ENCODE measurements at regions not wholly inside any gene's neighbourhood (a gene's known extent, or its start where the extent isn't known, plus 50 kb on each side); places are given as distances from the start of the nearest gene placed in this dataset.

GRCh38 chr17:74019860-74020259 lies 183.6 kb upstream of the RPL38 start:
- no peaks in the 10 kb centered on the region for H3K36me3 ChIP-seq
- intact Hi-C loops (cut with DNase I), result no loop called here
- WGBS (ENCODE audit: insufficient coverage, low coverage, low lambda C conversion rate, missing lambda C conversion rate), result 38% methylated on average over 1 of the region's 1 CpG
- no peak for ATAC-seq
- no peaks in the 10 kb centered on the region for H3K27me3 ChIP-seq
- no peak for DNase-seq
- TF ChIP-seq POLR2A (IDR thresholded peaks at IDR 0.05), result no peak
- TF ChIP-seq, protein P1, sequence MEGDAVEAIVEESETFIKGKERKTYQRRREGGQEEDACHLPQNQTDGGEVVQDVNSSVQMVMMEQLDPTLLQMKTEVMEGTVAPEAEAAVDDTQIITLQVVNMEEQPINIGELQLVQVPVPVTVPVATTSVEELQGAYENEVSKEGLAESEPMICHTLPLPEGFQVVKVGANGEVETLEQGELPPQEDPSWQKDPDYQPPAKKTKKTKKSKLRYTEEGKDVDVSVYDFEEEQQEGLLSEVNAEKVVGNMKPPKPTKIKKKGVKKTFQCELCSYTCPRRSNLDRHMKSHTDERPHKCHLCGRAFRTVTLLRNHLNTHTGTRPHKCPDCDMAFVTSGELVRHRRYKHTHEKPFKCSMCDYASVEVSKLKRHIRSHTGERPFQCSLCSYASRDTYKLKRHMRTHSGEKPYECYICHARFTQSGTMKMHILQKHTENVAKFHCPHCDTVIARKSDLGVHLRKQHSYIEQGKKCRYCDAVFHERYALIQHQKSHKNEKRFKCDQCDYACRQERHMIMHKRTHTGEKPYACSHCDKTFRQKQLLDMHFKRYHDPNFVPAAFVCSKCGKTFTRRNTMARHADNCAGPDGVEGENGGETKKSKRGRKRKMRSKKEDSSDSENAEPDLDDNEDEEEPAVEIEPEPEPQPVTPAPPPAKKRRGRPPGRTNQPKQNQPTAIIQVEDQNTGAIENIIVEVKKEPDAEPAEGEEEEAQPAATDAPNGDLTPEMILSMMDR (IDR thresholded peaks at IDR 0.05), result no peak
- H3K4me1 ChIP-seq, result no peaks in the 10 kb centered on the region
- no peaks in the 10 kb centered on the region for H3K9me3 ChIP-seq
- no peak overlapping the region for H3K4me3 ChIP-seq
- H3K27ac ChIP-seq, result no peak overlapping the region

DNA sequence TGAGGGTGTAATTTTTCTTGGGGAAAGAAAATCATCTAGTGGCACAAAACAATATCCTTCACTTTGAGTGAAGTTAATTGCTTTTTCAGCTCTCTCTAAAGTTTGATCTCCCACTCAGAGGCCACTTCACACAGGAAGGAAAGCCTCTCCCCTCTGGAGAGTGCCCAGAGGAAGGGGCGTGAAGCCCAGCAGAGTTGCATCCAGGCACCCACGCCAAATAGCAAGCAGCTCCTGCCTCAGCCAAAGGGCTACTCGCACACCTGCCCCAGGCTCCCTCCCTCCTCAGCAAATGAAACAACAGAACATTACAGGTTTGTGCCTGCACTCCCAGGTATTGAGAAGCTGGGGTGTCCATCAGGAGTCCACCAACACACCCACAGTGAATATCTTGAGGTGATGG lies 183.0 kb upstream of the RPL38 start:
- Histone ChIP-seq H3K27me3 (no peaks in the 10 kb centered on the region), H3K4me1 (no peaks in the 10 kb centered on the region), H3K9me3 (no peaks in the 10 kb centered on the region), H3K36me3 (no peaks in the 10 kb centered on the region), H3K4me3 (no peak overlapping the region), H3K27ac (no peak overlapping the region)
- intact Hi-C loops (cut with DNase I), result no loop called here
- no peak for DNase-seq
- WGBS (ENCODE audit: insufficient coverage, low coverage, low lambda C conversion rate, missing lambda C conversion rate), result 20% methylated on average over 1 of the region's 3 CpGs
- ATAC-seq, result no peak
- TF ChIP-seq POLR2A (IDR thresholded peaks at IDR 0.05), result no peak
- TF ChIP-seq, protein P1 (IDR thresholded peaks at IDR 0.05), result no peak

GRCh38 chr17:74024871-74025531 lies 178.5 kb upstream of the RPL38 start:
- Histone ChIP-seq H3K36me3 (no peaks in the 10 kb centered on the region), H3K27ac (no peak overlapping the region), H3K4me1 (no peaks in the 10 kb centered on the region), H3K9me3 (no peaks in the 10 kb centered on the region), H3K4me3 (no peak overlapping the region), H3K27me3 (no peaks in the 10 kb centered on the region)
- no peak for ATAC-seq
- DNase-seq, result no peak
- intact Hi-C loops (cut with DNase I), result no loop called here
- 52% methylated on average over 2 of the region's 10 CpGs for WGBS (ENCODE audit: insufficient coverage, low coverage, low lambda C conversion rate, missing lambda C conversion rate)
- no peak for TF ChIP-seq POLR2A (IDR thresholded peaks at IDR 0.05)
- TF ChIP-seq, protein P1 (IDR thresholded peaks at IDR 0.05), result no peak

GRCh38 chr17:74027444-74027843 lies 176.0 kb upstream of the RPL38 start:
- intact Hi-C loops (cut with DNase I), result no loop called here
- WGBS (ENCODE audit: insufficient coverage, low coverage, low lambda C conversion rate, missing lambda C conversion rate), result 67% methylated on average over 1 of the region's 1 CpG
- Histone ChIP-seq H3K4me1 (no peaks in the 10 kb centered on the region), H3K4me3 (no peak overlapping the region), H3K36me3 (no peaks in the 10 kb centered on the region), H3K27me3 (no peaks in the 10 kb centered on the region), H3K27ac (no peak overlapping the region), H3K9me3 (no peaks in the 10 kb centered on the region)
- no peak for ATAC-seq
- DNase-seq, result no peak
- TF ChIP-seq POLR2A (IDR thresholded peaks at IDR 0.05), result no peak
- TF ChIP-seq, protein P1 (IDR thresholded peaks at IDR 0.05), result no peak

Data from right lobe of liver (tissue), 6 donors.